Fibroblast of lung (primary cell): ENCODE measurements at regions not wholly inside any gene's neighbourhood (a gene's known extent, or its start where the extent isn't known, plus 50 kb on each side); places are given as distances from the start of the nearest gene placed in this dataset.

Source experiments
- DNase-seq, 2 donors: peaks; one replicate each; pipeline versions ENCODE4 v3.0.0 to v3.0.0-alpha.2; 2010; ENCODE audit warnings: low read depth in 2 of 2
- H2AFZ ChIP-seq: 2 replicates; pipeline ENCODE4 v1.5.1; 2012; ENCODE audit warnings: low read length, control low read depth, inconsistent platforms
- H3K27ac ChIP-seq: 2 replicates; pipeline ENCODE4 v1.5.1; 2011; ENCODE audit warnings: low read length, control low read depth; ENCODE audit not compliant: insufficient read depth
- H3K27me3 ChIP-seq: 2 replicates; pipeline ENCODE4 v1.5.1; 2011; ENCODE audit warnings: mild to moderate bottlenecking, low read length; ENCODE audit not compliant: control insufficient read depth, insufficient read depth
- H3K36me3 ChIP-seq: 2 replicates; pipeline ENCODE4 v1.5.1; 2011; ENCODE audit warnings: low read length; ENCODE audit not compliant: control insufficient read depth, insufficient read depth
- H3K4me1 ChIP-seq: 2 replicates; pipeline ENCODE4 v1.5.1; 2011; ENCODE audit warnings: low read length; ENCODE audit not compliant: control insufficient read depth, insufficient read depth; ENCODE audit errors: extremely low read depth
- H3K4me2 ChIP-seq: 2 replicates; pipeline ENCODE4 v1.5.1; 2011; ENCODE audit warnings: low read length, control low read depth; ENCODE audit not compliant: insufficient read depth; ENCODE audit errors: extremely low read depth
- H3K4me3 ChIP-seq, 4 experiments: fragments of 200-600 bp in 1 of 4; sonication (generic) in 1 of 4; replicated peaks in 1 of 4; 2 replicates each; pipeline ENCODE4 v1.5.1; 2011 to 2016; ENCODE audit warnings: low read length in 4 of 4, low read depth in 3 of 4, mild to moderate bottlenecking in 3 of 4, control low read depth in 2 of 4, inconsistent platforms in 1 of 4, mixed read lengths in 1 of 4; ENCODE audit not compliant: insufficient read depth in 1 of 4; ENCODE audit errors: control extremely low read depth in 1 of 4
- H3K79me2 ChIP-seq: 2 replicates; pipeline ENCODE4 v1.5.1; 2012; ENCODE audit warnings: mild to moderate bottlenecking, low read length, inconsistent platforms; ENCODE audit not compliant: control insufficient read depth, insufficient read depth
- H3K9ac ChIP-seq: 2 replicates; pipeline ENCODE4 v1.5.1; 2011; ENCODE audit warnings: mild to moderate bottlenecking, low read length, control low read depth; ENCODE audit not compliant: insufficient read depth
- H3K9me3 ChIP-seq: 2 replicates; pipeline ENCODE4 v1.5.1; 2012; ENCODE audit warnings: low read depth, low read length; ENCODE audit not compliant: control insufficient read depth, insufficient read depth
- H4K20me1 ChIP-seq: 2 replicates; pipeline ENCODE4 v1.5.1; 2011; ENCODE audit warnings: low read length; ENCODE audit not compliant: control insufficient read depth, insufficient read depth; ENCODE audit errors: extremely low read depth
- CTCF ChIP-seq, 2 donors: IDR thresholded peaks in 1 of 2; conservative IDR thresholded peaks in 1 of 2; 1 replicate in 1 of 2; 2 replicates in 1 of 2; pipeline ENCODE4 v1.5.1; 2011 to 2012; ENCODE audit warnings: low read length in 2 of 2, control low read depth in 1 of 2, inconsistent platforms in 1 of 2, low read depth in 1 of 2, mild to moderate bottlenecking in 1 of 2
- EZH2 ChIP-seq: IDR thresholded peaks from 2 replicates; pipeline ENCODE4 v1.5.1; 2012; ENCODE audit warnings: low read length, control low read depth, mild to moderate bottlenecking; ENCODE audit errors: missing control alignments

GRCh38 chr5:104171958-104172690 lies 609.5 kb upstream of the NUDT12 start:
- no peaks in the 10 kb centered on the region for H3K79me2 ChIP-seq
- no peak overlapping the region for H3K9ac ChIP-seq
- no peaks in the 10 kb centered on the region for H3K4me1 ChIP-seq
- no peaks in the 10 kb centered on the region for H3K27me3 ChIP-seq
- no peak overlapping the region for H3K27ac ChIP-seq
- no peak overlapping the region for H2AFZ ChIP-seq
- no peaks in the 10 kb centered on the region for H3K9me3 ChIP-seq
- no peaks in the 10 kb centered on the region for H4K20me1 ChIP-seq
- TF ChIP-seq EZH2 (no peak), CTCF (conservative IDR thresholded peaks at IDR 0.05 in 1 of 2, IDR thresholded peaks at IDR 0.05 in 1 of 2; ENCODE audit: low read depth in 1 of 2, low read length in 2 of 2) (no peak)
- no peak overlapping the region for H3K4me2 ChIP-seq
- no peak overlapping the region for H3K4me3 ChIP-seq
- DNase-seq: no peak
- H3K36me3 ChIP-seq: no peaks in the 10 kb centered on the region

- Histone ChIP-seq H3K36me3 (no peaks in the 10 kb centered on the region), H3K4me1 (no peaks in the 10 kb centered on the region), H3K27me3 (no peaks in the 10 kb centered on the region), H3K9me3 (no peaks in the 10 kb centered on the region), H3K4me3 (no peak overlapping the region), H3K27ac (no peak overlapping the region), H3K4me2 (no peak overlapping the region), H3K79me2 (no peaks in the 10 kb centered on the region), H3K9ac (no peak overlapping the region), H4K20me1 (no peaks in the 10 kb centered on the region), H2AFZ (no peak overlapping the region)
- peak; percentile 29 to 35 for DNase-seq
- TF ChIP-seq CTCF (conservative IDR thresholded peaks at IDR 0.05 in 1 of 2, IDR thresholded peaks at IDR 0.05 in 1 of 2; ENCODE audit: low read depth in 1 of 2, low read length in 2 of 2) (no peak), EZH2 (no peak)
Observed at GRCh38 chr5:104170926-104171325, 608.3 kb upstream of the NUDT12 start.

GRCh38 chr5:104146652-104147051 lies 584.1 kb upstream of the NUDT12 start:
- Histone ChIP-seq H3K27ac (no peak overlapping the region), H3K4me1 (no peaks in the 10 kb centered on the region), H3K27me3 (no peaks in the 10 kb centered on the region), H3K9ac (no peak overlapping the region), H3K4me2 (no peak overlapping the region), H3K9me3 (no peaks in the 10 kb centered on the region), H2AFZ (no peak overlapping the region), H4K20me1 (no peaks in the 10 kb centered on the region), H3K36me3 (no peaks in the 10 kb centered on the region), H3K4me3 (no peak overlapping the region), H3K79me2 (no peaks in the 10 kb centered on the region)
- TF ChIP-seq EZH2 (no peak), CTCF (conservative IDR thresholded peaks at IDR 0.05 in 1 of 2, IDR thresholded peaks at IDR 0.05 in 1 of 2; ENCODE audit: low read depth in 1 of 2, low read length in 2 of 2) (no peak)
- DNase-seq: peak in 1 of 2 donors; percentile 1
